ENCODE measurements at regions not wholly inside any gene's neighbourhood (a gene's known extent, or its start where the extent isn't known, plus 50 kb on each side); places are given as distances from the start of the nearest gene placed in this dataset.
"Not testable (repeated sequence)": the region's sequence is repeated elsewhere in the genome, so short reads cannot be mapped to it uniquely, and the experiment has no call there.

DNA sequence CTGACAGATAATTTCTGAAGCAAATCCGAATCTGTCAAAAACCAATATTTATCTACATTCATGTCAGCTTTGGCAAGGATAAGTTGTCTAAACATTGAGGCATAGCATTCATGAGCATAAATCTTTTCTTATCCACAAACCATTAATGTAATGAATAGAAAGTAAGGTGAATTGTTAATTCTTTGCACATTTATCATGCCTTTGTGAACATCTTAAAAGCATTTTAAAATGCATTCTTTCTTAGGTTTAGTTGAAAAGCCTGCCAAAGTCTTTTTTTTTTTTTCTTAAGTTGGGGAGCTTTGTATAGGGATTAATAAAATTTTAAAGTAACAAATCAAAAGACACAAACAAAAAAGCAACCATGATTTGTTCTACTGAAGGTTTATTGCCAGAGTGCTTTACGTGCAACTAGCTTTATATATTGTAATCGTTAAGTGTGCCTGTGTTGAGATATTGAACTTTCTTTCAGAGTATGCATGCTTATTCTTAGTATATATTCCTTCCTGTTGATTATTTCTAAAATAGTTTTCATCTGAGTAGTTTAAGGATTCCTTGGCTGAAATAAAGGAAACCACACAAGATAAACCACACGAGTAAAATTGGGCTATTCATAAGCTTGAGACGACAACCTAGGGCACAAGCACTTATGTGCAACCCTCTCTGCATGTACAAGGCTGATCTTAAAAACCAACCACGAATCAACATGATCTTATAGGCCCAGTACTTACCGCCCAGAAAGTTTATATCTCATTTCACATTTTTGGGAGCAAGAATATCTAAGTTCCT is 1110.9 kb upstream of the CNTN5 start:
- DNase-seq = no peak

DNA sequence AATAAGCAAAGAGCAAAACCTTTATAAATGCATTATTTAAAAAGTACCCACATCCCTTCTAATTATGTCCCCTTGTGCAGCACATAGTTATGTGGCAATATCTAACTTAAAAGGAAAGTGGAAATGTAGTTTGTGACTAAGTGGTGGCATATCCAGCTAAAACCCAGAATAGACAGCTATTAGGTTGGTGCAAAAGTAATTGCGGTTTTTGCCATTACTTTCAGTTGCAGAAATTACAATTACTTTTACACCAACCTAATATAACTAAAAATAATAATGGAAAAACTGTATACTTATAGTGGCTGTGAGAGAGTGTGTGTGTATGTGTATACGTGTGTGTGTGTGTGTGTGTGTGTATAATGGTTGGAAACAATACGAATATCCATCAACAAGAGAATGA is 1108.1 kb upstream of the CNTN5 start:
- no peak for DNase-seq

DNA sequence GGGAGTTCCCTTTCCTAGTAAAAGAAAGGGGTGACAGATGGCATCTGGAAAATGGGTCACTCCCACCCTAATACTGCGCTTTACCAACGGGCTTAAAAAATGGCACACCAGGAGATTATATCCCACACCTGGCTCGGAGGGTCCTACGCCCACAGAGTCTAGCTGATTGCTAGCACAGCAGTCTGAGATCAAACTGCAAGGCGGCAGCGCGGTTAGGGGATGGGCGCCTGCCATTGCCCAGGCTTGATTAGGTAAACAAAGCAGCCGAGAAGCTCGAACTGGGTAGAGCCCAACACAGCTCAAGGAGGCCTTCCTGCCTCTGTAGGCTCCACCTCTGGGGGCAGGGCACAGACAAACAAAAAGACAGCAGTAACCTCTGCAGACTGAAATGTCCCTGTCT is 1097.8 kb upstream of the CNTN5 start:
- not testable (repeated sequence) for DNase-seq

DNA sequence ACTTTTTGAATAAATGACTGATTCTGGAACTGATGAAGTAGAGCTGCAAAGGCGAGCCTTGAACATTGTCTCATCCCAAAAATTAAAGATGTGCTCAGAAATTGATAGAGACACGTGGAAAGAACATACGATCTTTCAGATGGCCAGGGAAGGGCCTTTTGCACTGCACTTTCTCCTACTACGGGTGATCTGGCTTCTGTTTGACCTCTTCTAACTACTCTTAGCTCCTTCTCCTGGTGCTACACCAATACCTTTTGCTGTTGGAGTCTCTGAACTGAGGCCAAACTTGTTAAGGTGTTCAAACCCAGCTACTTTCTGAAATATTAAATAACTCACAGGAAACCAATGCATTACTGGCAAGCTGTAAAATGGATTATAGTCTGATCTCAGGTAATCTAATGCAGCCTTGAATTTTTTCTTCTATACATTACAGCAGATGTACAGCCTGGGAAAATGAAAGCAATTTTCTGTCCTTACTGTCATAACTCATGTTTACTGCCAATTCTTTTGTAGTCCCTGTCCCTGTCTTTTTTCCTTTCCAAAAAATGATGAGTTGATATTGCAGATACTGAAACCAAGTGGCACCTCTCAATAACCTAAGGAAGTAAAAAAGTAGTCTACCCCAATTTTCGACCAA is 1086.1 kb upstream of the CNTN5 start:
- no peak for DNase-seq

DNA sequence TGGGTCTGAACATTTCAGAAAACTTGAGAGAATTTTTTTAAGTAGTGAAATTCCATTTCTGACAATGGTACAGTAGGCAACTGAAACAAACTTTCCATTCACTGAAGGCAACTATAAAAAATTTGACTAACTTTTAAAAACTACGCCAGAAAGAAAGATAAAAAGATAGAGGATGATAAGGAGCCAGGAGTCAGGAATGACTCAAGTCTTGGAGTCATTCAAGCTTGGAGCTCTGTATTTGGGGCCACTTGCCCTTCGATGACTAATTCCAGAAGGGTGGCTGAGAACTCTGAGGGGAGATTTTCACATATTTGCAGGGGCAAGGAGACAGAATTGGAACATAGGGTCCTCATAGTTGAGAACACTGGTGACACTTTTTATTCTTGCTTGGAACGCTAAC is 1083.2 kb upstream of the CNTN5 start:
- DNase-seq = no peak

DNA sequence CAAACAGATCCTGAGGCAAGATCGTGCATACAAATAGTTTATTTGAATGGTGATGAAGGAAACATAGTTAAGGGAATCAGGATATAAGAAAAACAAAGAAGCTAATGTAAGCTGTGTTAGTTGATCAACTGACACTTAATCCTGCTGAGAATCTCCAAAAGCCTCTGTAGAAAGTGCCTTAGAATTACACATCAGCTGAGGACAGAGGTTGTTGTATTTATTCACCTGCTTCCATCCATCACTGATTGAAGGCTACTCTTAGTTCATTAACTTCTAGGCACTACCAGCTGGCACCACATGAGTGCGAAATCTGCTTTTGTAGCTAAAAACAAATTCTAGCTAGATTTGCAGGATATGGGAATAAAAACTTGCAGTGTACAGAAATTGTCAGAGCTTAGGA is 1082.0 kb upstream of the CNTN5 start:
- no peak for DNase-seq

DNA sequence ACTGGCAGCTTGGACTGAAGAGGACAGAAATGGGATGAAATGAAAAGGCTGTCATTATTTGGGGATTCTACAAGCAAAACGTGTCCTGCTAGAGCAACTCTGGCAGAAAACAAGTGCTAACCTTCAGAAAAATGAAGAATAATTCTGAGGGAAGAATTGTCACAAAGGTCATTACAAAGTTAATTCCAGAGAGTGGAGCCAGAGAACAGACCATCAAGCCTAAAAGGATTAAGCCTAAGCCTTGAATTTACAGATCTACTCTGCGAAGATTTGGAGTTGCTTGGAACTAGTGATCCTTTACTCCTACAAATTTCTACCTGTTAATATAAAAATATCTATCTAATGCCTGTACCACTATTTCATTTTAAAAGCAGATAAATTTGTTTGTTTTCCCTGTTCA is 1077.3 kb upstream of the CNTN5 start:
- DNase-seq = no peak

DNA sequence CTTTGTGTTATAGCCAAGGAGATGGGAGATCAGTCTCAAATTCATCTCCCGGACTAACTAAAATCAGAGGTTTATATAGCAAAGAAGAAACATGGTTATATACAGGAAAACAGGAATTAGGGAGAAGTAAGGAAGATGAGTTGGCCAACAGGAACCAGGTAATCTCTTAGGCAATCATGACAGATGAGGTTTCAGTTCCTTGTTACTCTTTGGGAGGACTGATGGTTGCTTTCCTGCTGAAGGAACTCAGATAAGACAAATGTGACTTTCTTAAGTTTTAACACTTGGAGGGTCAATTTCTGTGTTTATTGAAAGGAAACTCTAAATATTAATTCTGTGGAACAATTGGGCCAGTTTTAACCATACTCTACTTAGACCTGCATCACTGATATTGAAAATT is 1072.0 kb upstream of the CNTN5 start:
- DNase-seq = no peak

DNA sequence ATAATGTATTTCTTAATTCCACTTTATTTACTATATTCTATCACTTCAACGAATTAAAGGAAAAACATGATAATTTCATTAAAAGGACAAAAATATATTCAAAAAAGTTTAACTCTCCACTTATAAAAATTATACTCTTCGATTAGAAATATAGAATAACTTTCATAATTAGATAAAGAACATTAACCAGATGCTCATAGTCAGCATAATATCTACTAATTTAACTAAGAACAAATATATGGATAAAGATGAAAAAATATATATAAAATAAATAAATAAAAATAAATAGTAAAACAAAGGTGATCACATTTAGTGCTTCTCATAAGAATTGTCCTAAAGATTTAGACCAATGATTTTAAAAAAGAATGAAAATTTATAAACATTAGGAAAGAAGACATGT is 1065.2 kb upstream of the CNTN5 start:
- DNase-seq = no peak

DNA sequence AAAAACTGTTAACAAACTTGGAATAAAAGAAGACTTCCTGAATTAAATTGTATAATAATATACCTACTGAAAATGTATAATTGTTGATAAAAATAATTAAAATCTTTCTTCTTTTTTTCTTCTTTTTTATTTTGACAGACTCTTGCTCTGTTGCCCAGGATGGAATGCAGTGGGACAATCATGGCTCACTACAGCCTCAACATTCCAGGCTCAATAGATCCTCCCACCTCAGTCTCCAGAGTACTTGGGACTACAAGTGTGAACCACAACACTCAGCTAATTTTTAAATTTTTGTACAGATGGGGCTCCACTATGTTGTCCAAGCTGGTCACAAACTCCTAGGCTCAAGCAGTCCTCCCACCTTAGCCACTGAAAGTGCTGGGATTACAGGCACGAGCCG is 1063.8 kb upstream of the CNTN5 start:
- DNase-seq = no peak

DNA sequence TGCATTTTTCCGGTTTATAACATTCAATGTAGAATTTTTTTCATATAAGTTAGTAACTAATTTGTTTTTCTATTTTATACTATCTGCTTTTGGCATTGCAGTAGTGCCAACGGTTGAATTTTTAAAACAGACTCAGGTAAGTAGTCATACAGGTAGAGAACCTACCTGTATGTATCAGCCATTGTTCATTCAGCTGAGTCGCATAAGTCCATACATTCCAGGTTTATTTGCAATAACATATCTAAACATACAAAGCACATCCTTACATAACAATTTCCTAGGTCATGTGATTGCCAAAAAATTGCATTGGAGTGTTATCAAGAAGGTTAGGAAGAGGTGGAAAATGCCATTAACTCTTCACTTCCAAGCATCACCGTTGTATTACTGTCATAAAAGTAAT is 1059.3 kb upstream of the CNTN5 start:
- DNase-seq = no peak

DNA sequence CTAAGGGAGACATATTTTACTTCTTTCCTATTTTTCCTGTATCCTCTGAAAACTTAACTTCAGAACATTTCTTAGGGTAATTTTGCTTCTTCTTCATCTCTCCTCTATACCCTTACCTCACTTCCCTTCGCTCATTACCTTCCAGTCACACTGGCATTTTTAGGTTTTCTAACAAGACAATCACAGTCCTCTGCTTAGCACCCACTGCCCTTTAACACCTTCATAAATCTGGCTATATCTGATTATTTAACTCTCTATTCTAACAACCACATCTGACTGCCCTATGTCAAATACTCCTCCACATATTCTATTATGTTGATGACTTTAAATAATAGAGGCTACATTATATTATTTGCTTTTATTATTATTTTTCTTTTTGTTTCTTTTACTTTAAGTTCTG is 1058.0 kb upstream of the CNTN5 start:
- DNase-seq = no peak

DNA sequence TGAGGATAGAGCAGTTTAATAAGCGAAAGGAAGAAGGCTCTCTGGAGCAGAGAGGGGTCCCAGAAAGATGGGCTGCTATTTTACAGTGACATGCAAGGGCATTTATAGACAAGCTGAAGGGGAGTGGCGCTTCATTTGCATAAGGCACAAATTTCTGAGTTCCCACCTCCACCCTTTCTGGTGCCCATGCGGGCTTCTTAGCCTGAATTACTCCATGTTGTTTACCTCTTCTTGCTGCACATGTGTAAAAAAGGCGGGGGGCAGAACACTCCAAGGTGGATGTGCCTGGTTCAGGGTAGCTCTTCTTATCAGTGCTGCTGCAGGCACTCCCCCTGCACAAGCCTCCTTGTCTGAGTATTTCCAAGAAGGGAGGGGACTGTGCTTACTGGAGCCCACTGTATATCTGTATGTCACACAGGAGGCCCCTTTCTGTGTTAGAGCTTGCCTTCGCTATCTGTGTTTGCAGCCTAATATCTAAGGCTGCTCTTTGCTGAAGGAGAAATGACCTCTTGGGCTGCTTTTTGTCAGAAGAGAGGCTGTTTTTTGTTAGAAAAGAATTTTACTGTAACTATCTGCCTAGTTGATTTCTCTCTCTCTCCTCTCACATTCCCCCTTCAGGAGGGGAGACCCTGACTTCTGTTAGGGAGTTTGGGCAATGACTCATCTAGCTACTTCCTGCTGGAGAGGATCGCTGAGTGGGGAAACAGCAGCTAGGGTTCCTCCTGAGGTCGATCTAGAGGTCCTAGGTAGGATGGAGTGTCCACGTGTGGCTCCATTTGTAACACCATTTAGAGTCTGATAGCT is 1057.0 kb upstream of the CNTN5 start:
- DNase-seq = no peak

DNA sequence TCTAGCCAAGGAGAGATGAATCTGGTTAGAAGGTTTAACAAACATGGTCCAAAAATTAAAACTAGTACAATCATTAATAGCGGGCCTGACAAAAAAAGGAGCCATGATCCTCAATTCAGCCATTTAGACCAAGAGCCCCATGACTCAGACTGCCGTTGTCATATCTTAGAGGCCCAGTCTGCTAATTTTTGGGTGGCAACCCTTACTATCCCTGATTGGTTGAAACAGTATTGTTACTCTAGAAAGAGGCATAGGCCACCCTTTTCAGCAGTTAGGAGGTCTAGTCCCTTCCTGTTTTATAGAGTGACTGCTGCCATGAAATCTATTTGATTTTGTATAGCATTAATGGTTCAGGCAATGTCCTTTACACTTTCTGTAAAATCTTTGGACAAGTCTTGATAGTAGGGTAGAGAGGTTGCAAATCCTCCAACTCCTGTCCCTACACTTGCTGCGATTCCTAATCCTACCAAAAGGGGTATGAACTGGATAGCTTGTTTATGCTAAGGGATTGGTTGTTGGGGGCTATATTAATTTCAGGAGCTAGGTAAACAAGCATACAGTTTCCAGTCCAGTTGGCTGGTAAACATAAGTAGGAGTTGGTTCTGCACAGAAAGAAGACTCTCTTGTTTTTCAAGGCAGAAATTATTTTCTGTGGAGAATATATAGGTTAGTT is 1056.3 kb upstream of the CNTN5 start:
- no peak for DNase-seq

DNA sequence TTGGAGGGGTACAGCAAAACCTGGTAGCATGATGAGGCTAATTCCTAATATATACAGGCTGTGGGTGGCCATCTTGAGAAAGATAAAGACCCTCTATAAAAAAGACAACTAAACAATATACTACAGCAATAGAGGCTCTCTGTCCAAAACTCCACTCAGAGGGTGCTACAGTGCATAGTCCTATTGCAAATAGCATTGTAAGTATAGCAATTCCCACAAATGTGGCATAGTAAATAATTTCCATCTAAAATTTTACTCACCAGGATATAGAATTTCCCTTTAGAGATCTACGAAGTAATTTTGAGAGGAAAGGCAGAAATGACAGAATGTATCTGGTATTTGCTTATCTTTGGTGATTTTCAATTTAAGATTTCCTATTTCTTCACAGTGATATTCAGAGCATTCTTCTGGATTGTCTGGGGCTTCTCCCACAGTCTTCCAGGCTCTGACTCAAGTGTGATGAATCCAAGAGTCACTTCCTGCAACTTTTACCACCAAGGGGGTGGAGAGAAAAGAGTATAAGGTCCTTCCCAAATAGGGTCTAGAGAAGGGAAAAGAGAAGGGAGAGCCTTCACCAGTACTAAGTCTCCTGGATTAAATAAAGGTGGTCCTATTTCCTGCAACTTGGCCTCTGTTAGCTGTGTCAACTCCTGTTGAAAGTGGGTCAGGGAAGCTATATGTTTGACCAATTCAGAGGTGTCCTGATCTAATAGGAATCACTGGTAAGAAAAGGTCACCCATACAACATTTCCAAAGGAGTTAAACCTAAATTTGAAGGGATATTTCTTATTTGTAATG is 1054.7 kb upstream of the CNTN5 start:
- no peak for DNase-seq

DNA sequence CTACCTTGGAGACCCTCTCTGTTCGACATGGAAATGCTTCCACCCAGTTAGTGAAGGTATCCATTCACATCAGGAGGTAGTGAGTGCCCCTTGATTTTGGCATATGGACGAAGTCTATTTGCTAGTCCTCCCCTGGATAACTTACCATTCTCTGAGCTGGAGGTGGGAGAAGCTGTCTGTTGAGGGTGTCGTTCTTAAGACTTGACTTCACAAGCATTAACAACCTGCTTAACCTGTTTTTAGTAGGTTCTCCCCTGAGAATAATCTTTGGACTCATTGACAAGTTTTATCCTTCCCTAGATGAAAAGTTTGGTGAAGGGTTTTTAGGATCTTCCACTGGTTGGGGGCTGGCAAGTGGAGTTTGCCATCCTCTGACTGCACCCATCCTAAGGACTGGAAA is 1053.8 kb upstream of the CNTN5 start:
- no peak for DNase-seq

DNA sequence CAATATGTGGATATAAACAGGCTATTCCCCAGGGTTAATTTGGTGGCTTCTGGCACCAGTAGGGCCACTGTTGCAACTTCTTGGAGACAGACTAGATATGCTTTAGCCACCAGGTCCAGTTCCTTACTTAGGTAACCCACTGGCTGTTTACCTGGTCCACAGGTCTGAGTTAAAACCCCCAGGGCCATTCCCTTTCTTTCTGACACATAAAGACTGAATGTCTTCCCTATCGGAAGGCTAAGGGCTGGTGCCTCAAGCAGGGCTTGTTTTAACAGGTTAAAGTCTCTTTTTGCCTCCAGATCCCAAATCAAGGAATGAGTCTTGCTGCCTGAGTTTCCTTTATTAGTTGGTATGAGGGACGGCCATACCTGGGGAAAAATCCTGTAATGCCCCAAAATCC is 1052.7 kb upstream of the CNTN5 start:
- DNase-seq = no peak

DNA sequence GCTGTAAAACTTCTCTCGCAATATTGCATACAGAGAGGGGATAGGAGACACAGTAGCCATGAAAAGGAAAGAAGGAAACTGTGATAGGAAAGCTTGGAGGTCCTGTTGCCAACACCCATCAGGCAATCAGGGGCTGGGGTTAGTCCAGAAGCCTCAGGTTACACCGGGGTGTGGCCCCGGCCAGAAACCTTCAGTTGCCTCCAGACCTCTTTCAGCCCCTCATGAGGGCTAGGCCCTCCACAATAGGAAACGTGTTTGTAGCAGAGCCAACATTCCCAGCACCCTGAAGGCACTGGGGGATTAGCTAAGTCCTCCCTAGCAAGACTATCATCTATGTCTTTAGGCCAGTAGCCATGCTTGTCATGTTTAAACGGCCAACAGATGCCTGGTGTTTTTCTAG is 1048.0 kb upstream of the CNTN5 start:
- DNase-seq = no peak

DNA sequence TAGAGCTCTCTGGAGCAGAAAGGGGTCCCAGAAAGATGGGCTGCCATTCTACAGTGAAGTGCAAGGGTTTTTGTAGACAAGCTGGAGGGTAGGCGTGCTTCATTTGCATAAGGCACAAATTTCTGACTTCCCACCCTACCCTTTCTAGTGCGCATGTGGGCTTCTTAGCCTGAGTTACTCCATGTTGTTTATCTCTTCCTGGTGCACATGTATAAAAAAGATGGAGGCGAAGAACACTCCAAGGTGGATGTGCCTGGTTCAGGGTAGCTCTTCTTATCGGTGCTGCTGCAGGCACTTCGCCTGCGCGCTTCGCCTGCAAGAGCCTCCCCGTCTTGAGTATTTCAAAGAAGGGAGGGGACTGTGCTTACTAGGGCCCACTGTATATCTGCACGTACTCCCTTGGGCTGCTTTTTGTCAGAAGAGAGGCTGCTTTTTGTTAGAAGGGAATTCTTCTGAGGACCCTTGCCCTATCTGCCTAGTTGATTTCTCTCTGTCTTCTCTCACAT is 1047.3 kb upstream of the CNTN5 start:
- DNase-seq = no peak

DNA sequence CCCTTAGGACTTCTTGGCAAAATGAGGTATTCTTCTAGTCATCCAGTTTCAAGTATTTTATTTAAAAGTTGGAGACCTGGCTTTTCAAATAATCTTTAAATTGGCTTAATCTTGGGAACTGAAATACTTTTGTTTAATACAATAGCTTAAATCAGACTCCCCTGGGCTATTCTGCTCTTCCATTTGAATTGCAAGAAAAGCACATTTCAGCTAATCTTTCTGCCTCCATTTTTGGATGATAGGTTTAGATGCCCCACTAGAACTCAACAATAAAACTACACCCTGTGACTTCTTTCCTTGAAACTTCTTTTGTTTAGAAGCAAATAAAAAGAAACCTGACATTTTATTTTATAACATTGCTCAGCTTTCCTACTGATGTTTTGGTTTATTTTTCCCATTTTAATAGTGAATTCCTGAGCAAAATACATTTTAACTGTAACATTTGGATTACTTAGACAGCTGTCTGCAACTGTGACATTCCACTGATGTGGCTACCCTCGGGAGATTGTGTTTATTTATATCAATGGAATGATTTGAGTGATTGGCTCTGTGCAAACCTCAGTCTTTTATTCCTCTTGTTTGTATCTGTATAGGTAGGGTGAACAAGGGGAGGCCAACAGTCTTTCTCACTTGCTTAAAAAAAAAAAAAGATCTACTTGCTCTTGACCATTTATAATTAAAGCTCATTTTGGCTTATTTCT is 1045.8 kb upstream of the CNTN5 start:
- DNase-seq = no peak

DNA sequence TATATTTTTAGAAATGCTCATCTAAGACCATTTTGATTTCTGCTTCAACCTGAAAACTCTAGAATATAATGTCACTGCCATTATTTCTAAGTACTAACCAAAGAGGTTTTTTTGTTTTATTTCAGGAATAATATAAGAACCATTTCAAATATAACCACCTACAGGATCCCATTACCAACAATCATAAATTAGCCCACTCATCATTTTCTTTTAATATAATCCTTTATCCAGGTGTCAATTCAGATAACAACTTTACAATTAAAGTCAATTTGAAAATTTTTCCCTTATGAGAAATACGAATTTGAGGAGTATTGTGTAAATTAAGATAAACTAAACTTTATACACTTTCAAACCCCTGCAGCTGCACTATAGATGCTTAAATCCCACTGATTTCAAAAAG is 1043.0 kb upstream of the CNTN5 start:
- DNase-seq = no peak

DNA sequence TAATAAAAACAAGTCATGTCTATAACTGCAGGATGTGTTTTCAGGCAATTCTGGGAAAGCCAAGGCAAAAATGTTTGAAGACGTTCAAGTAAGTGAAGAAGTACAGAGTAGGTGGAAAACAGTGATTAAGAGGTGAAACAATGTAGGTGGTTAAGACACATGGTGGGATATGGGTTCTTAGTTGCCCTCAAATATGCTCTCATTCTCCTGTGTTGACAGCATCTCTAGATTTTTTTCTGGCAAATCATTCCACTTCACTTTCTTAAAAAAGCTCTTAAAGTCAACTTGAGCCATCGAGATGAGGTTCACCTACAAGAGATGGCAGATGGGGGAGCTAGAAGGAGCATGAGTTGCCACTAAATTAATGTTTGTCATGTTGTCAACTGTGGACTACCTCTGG is 1041.0 kb upstream of the CNTN5 start:
- no peak for DNase-seq
